ENCODE measurements at regions not wholly inside any gene's neighbourhood (a gene's known extent, or its start where the extent isn't known, plus 50 kb on each side); places are given as distances from the start of the nearest gene placed in this dataset.

DNA sequence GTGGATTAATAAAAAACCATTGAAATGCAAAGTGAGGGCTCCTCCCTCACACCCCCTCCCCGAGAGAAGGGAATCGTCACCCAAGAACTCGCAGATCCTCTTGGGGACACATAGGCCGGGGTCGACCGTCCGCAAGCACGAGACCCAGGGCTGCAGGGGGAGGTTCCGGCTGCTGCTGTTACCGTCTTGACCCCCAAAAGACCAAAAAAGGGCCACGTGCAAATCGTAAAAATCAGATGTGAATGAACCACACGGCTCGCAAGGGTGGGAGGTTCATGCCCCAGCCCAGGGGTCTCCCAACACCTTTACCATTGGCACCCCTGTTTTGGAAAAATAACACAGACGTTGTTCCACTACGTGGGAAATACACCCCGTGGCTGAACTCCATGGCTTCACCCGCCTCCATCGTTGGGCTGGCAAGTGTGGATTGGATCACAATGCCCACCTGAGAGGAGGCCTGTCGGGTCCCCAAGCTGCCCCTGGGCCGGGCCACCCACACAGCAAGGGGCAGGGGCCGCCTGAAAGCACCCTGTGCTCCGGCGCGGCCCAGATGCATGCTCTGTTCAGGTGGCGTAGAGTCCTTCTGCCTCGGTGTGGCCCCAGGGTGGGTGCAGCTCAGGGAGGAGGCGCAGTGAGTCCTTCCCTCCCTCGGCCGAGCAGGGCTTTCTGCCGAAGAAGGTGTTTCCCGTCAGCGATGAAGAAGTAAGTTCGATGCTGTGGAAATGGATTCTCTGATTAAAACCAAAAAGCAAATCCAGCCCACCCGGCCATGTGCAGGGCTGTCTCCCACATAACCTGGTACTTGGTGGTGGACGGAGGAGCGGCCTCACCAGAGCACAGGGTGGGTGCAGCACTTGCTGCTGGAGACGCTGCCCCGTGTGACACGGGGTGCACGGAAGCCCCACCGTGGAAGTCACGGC is 85.0 kb downstream of the YTHDF1 start:
- TF ChIP-seq, protein P1, sequence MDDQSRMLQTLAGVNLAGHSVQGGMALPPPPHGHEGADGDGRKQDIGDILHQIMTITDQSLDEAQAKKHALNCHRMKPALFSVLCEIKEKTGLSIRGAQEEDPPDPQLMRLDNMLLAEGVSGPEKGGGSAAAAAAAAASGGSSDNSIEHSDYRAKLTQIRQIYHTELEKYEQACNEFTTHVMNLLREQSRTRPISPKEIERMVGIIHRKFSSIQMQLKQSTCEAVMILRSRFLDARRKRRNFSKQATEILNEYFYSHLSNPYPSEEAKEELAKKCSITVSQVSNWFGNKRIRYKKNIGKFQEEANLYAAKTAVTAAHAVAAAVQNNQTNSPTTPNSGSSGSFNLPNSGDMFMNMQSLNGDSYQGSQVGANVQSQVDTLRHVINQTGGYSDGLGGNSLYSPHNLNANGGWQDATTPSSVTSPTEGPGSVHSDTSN (IDR thresholded peaks at IDR 0.05): no peak
- TF ChIP-seq, protein P2, sequence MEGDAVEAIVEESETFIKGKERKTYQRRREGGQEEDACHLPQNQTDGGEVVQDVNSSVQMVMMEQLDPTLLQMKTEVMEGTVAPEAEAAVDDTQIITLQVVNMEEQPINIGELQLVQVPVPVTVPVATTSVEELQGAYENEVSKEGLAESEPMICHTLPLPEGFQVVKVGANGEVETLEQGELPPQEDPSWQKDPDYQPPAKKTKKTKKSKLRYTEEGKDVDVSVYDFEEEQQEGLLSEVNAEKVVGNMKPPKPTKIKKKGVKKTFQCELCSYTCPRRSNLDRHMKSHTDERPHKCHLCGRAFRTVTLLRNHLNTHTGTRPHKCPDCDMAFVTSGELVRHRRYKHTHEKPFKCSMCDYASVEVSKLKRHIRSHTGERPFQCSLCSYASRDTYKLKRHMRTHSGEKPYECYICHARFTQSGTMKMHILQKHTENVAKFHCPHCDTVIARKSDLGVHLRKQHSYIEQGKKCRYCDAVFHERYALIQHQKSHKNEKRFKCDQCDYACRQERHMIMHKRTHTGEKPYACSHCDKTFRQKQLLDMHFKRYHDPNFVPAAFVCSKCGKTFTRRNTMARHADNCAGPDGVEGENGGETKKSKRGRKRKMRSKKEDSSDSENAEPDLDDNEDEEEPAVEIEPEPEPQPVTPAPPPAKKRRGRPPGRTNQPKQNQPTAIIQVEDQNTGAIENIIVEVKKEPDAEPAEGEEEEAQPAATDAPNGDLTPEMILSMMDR (IDR thresholded peaks at IDR 0.05): no peak
- TF ChIP-seq RFX5 (IDR thresholded peaks at IDR 0.05): no peak
- TF ChIP-seq POLR2AphosphoS2 (conservative IDR thresholded peaks at IDR 0.05; ENCODE audit: low read length): no peak
